NCI-H526 (cell line): ENCODE measurements at regions not wholly inside any gene's neighbourhood (a gene's known extent, or its start where the extent isn't known, plus 50 kb on each side); places are given as distances from the start of the nearest gene placed in this dataset.
"Not testable (repeated sequence)": the region's sequence is repeated elsewhere in the genome, so short reads cannot be mapped to it uniquely, and the experiment has no call there.

ENCODE experiments used
- DNase-seq, 2 experiments: peaks; one replicate each; lab custom pipeline; 2025; lab: John Stamatoyannopoulos, UW

GRCh38 chr20:4358552-4358951, 109.5 kb upstream of the ADRA1D start:
- DNase-seq, result no peak

GRCh38 chr20:4352348-4352747, 103.3 kb upstream of the ADRA1D start:
- DNase-seq, result no peak

- DNase-seq, result no peak
These were observed 101.0 kb upstream of the ADRA1D start for GRCh38 chr20:4350096-4350495.

- DNase-seq, result no peak
These were observed 95.6 kb upstream of the ADRA1D start for GRCh38 chr20:4344670-4345069.

- DNase-seq, result no peak
These were observed 93.5 kb upstream of the ADRA1D start for GRCh38 chr20:4342609-4343008.

- no peak for DNase-seq
These were observed 92.9 kb upstream of the ADRA1D start for GRCh38 chr20:4341804-4342485.

GRCh38 chr20:4335722-4336121, 86.6 kb upstream of the ADRA1D start:
- no peak for DNase-seq

GRCh38 chr20:4332121-4332860, 83.2 kb upstream of the ADRA1D start:
- DNase-seq, result no peak

GRCh38 chr20:4330011-4330410, 80.9 kb upstream of the ADRA1D start:
- DNase-seq, result no peak

- DNase-seq, result no peak
These were observed 80.1 kb upstream of the ADRA1D start for GRCh38 chr20:4329232-4329631.

- no peak for DNase-seq
These were observed 79.5 kb upstream of the ADRA1D start for GRCh38 chr20:4328541-4328940.

GRCh38 chr20:4327956-4328355, 78.9 kb upstream of the ADRA1D start:
- no peak for DNase-seq

GRCh38 chr20:4326195-4327065, 77.3 kb upstream of the ADRA1D start:
- DNase-seq, result no peak

- no peak for DNase-seq
These were observed 76.6 kb upstream of the ADRA1D start for GRCh38 chr20:4325548-4326187.

GRCh38 chr20:4324611-4325243, 75.6 kb upstream of the ADRA1D start:
- no peak for DNase-seq

GRCh38 chr20:4322499-4322898, 73.4 kb upstream of the ADRA1D start:
- no peak for DNase-seq

GRCh38 chr20:4320291-4320690, 71.2 kb upstream of the ADRA1D start:
- DNase-seq, result no peak

GRCh38 chr20:4318891-4319290, 69.8 kb upstream of the ADRA1D start:
- DNase-seq, result no peak

GRCh38 chr20:4310616-4311015, 61.5 kb upstream of the ADRA1D start:
- DNase-seq, result not testable (repeated sequence)

- DNase-seq, result no peak
These were observed 57.1 kb upstream of the ADRA1D start for GRCh38 chr20:4306206-4306605.

- no peak for DNase-seq
These were observed 56.0 kb upstream of the ADRA1D start for GRCh38 chr20:4305091-4305490.

- no peak for DNase-seq
These were observed 55.5 kb upstream of the ADRA1D start for GRCh38 chr20:4304601-4305000.
